ENCODE measurements at regions not wholly inside any gene's neighbourhood (a gene's known extent, or its start where the extent isn't known, plus 50 kb on each side); places are given as distances from the start of the nearest gene placed in this dataset.

GRCh38 chr22:46029574-46030200, 52.7 kb upstream of the WNT7B start:
- no peak for ATAC-seq
- TF ChIP-seq, protein P1, sequence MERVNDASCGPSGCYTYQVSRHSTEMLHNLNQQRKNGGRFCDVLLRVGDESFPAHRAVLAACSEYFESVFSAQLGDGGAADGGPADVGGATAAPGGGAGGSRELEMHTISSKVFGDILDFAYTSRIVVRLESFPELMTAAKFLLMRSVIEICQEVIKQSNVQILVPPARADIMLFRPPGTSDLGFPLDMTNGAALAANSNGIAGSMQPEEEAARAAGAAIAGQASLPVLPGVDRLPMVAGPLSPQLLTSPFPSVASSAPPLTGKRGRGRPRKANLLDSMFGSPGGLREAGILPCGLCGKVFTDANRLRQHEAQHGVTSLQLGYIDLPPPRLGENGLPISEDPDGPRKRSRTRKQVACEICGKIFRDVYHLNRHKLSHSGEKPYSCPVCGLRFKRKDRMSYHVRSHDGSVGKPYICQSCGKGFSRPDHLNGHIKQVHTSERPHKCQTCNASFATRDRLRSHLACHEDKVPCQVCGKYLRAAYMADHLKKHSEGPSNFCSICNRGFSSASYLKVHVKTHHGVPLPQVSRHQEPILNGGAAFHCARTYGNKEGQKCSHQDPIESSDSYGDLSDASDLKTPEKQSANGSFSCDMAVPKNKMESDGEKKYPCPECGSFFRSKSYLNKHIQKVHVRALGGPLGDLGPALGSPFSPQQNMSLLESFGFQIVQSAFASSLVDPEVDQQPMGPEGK (CRISPR knock-in tag; IDR thresholded peaks at IDR 0.05; ENCODE audit: borderline replicate concordance), result no peak
- no peak for TF ChIP-seq SNAI2 (CRISPR knock-in tag; IDR thresholded peaks at IDR 0.05)
- TF ChIP-seq OSR1 (CRISPR knock-in tag; IDR thresholded peaks at IDR 0.05), result no peak
- TF ChIP-seq TOX (CRISPR knock-in tag; IDR thresholded peaks at IDR 0.05; ENCODE audit: borderline replicate concordance), result no peak
- no peak for TF ChIP-seq CREB5 (CRISPR knock-in tag; IDR thresholded peaks at IDR 0.05; ENCODE audit: low read depth)

GRCh38 chr22:46030231-46030880, 53.4 kb upstream of the WNT7B start:
- ATAC-seq, result no peak

More at GRCh38 chr22:46030231-46030880, 53.4 kb upstream of the WNT7B start:
- TF ChIP-seq ZNF565 (CRISPR knock-in tag; conservative IDR thresholded peaks at IDR 0.05; ENCODE audit: low read depth) (no peak), PPARA (CRISPR knock-in tag; IDR thresholded peaks at IDR 0.05; ENCODE audit: borderline replicate concordance) (no peak), ESRRG (CRISPR knock-in tag; IDR thresholded peaks at IDR 0.05) (no peak), CREB5 (CRISPR knock-in tag; IDR thresholded peaks at IDR 0.05; ENCODE audit: low read depth) (no peak), CSRNP3 (CRISPR knock-in tag; IDR thresholded peaks at IDR 0.05) (no peak), ZNF70 (CRISPR knock-in tag; IDR thresholded peaks at IDR 0.05) (no peak), RARB (CRISPR knock-in tag; IDR thresholded peaks at IDR 0.05) (no peak), OSR1 (CRISPR knock-in tag; IDR thresholded peaks at IDR 0.05) (no peak), ZNF8 (CRISPR knock-in tag; IDR thresholded peaks at IDR 0.05) (no peak), ZFP3 (CRISPR knock-in tag; IDR thresholded peaks at IDR 0.05) (no peak), ZFP30 (CRISPR knock-in tag; IDR thresholded peaks at IDR 0.05) (no peak), GLIS3 (CRISPR knock-in tag; IDR thresholded peaks at IDR 0.05) (no peak), SNAI2 (CRISPR knock-in tag; IDR thresholded peaks at IDR 0.05) (no peak), ARNTL (CRISPR knock-in tag; IDR thresholded peaks at IDR 0.05; ENCODE audit: borderline replicate concordance, low read depth) (no peak), TOX (CRISPR knock-in tag; IDR thresholded peaks at IDR 0.05; ENCODE audit: borderline replicate concordance) (no peak), POU6F1 (CRISPR knock-in tag; IDR thresholded peaks at IDR 0.05; ENCODE audit: borderline replicate concordance, low read depth) (no peak), TCF4 (CRISPR knock-in tag; IDR thresholded peaks at IDR 0.05; ENCODE audit: borderline replicate concordance) (no peak), ZC3H10 (CRISPR knock-in tag; IDR thresholded peaks at IDR 0.05) (no peak)
- TF ChIP-seq, protein P2, sequence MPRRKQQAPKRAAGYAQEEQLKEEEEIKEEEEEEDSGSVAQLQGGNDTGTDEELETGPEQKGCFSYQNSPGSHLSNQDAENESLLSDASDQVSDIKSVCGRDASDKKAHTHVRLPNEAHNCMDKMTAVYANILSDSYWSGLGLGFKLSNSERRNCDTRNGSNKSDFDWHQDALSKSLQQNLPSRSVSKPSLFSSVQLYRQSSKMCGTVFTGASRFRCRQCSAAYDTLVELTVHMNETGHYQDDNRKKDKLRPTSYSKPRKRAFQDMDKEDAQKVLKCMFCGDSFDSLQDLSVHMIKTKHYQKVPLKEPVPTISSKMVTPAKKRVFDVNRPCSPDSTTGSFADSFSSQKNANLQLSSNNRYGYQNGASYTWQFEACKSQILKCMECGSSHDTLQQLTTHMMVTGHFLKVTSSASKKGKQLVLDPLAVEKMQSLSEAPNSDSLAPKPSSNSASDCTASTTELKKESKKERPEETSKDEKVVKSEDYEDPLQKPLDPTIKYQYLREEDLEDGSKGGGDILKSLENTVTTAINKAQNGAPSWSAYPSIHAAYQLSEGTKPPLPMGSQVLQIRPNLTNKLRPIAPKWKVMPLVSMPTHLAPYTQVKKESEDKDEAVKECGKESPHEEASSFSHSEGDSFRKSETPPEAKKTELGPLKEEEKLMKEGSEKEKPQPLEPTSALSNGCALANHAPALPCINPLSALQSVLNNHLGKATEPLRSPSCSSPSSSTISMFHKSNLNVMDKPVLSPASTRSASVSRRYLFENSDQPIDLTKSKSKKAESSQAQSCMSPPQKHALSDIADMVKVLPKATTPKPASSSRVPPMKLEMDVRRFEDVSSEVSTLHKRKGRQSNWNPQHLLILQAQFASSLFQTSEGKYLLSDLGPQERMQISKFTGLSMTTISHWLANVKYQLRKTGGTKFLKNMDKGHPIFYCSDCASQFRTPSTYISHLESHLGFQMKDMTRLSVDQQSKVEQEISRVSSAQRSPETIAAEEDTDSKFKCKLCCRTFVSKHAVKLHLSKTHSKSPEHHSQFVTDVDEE (CRISPR knock-in tag; IDR thresholded peaks at IDR 0.05), result no peak
- TF ChIP-seq, protein P1 (CRISPR knock-in tag; IDR thresholded peaks at IDR 0.05; ENCODE audit: borderline replicate concordance), result no peak
